Omental fat pad (tissue), 3 donors: ENCODE measurements at regions not wholly inside any gene's neighbourhood (a gene's known extent, or its start where the extent isn't known, plus 50 kb on each side); places are given as distances from the start of the nearest gene placed in this dataset.

Source experiments
- ATAC-seq: fragments of 150-250 bp; one replicate; pipeline ENCODE4 v1.9.1; 2016; ENCODE audit warnings: mild to moderate bottlenecking, moderate library complexity; ENCODE audit not compliant: low FRiP score
- DNase-seq: peaks from one replicate; pipeline ENCODE4 v3.0.0-alpha.2; 2019; ENCODE audit warnings: low spot score
- CTCF ChIP-seq, 3 donors: fragments of 450-650 bp; IDR thresholded peaks; one replicate each; pipeline ENCODE4 v1.5.1; 2016 to 2017; ENCODE audit warnings: antibody characterized with exemption in 3 of 3, mild to moderate bottlenecking in 3 of 3, moderate library complexity in 2 of 3

GRCh38 chr5:173755319-173755718 is 132.8 kb upstream of the CPEB4 start:
- no peak for DNase-seq
- TF ChIP-seq CTCF (IDR thresholded peaks at IDR 0.05): no peak
- ATAC-seq: no peak

GRCh38 chr5:173757403-173758209 is 130.5 kb upstream of the CPEB4 start:
- DNase-seq (no peak), ATAC-seq (no peak)
- no peak for TF ChIP-seq CTCF (IDR thresholded peaks at IDR 0.05)

GRCh38 chr5:173758676-173759075 is 129.5 kb upstream of the CPEB4 start:
- no peak for TF ChIP-seq CTCF (IDR thresholded peaks at IDR 0.05)
- no peak for DNase-seq
- no peak for ATAC-seq

- DNase-seq (no peak), ATAC-seq (no peak)
- TF ChIP-seq CTCF (IDR thresholded peaks at IDR 0.05): no peak
Measured at GRCh38 chr5:173759691-173760090, 128.5 kb upstream of the CPEB4 start.

- no peak for ATAC-seq
- no peak for TF ChIP-seq CTCF (IDR thresholded peaks at IDR 0.05)
- no peak for DNase-seq
Measured at GRCh38 chr5:173760461-173761177, 127.5 kb upstream of the CPEB4 start.

- no peak for TF ChIP-seq CTCF (IDR thresholded peaks at IDR 0.05)
- no peak for DNase-seq
- ATAC-seq: no peak
Measured at GRCh38 chr5:173761178-173761513, 127.0 kb upstream of the CPEB4 start.

- ATAC-seq (no peak), DNase-seq (no peak)
Measured at GRCh38 chr5:173762045-173762444, 126.1 kb upstream of the CPEB4 start.

More at GRCh38 chr5:173762045-173762444, 126.1 kb upstream of the CPEB4 start:
- no peak for TF ChIP-seq CTCF (IDR thresholded peaks at IDR 0.05)
